ENCODE measurements at regions not wholly inside any gene's neighbourhood (a gene's known extent, or its start where the extent isn't known, plus 50 kb on each side); places are given as distances from the start of the nearest gene placed in this dataset.
"Not testable (repeated sequence)": the region's sequence is repeated elsewhere in the genome, so short reads cannot be mapped to it uniquely, and the experiment has no call there.

DNA sequence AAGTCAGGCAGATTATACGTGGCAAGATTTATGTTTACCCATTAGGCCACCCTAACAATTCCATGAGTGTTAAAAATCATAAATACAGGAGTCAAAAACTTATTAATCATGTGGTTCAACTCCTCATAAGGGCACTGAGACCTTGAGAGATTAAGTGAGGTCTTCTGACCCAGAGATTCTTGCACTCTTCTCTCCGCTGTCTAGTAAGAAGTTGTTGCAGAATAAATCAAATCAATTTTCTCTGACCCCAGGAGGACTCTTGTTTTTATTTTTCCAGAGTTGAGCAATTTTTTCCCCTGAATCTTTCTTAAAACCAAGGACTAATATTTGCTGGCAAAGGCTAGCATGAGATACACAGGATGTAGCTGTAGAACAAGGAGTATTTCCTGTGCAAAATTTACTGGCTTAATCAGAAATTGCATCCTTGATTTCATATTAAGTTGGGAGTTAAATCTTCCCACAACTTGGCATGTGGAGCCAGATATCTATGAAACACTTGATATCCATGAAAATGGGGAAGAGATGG lies 90.9 kb upstream of the PTHLH start:
- no peak for DNase-seq

DNA sequence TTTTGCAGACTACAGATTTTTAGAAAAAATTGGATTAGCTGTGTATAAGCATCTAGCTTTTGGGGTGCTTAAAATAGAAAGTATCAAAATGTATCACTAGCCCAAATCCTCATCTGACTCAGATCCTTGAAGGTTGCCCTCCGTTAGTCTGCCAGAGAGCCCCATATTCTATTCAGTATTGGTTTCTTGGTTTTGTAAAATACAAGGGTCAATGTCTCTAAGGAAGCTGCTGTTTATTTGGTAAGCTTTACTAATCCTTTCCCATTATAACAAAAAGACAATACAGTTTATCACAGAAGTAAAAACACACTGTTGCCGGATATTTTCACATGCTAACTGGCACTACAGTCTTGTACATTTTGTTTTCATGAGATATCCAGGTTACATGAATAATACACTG lies 92.8 kb upstream of the PTHLH start:
- DNase-seq, result no peak

DNA sequence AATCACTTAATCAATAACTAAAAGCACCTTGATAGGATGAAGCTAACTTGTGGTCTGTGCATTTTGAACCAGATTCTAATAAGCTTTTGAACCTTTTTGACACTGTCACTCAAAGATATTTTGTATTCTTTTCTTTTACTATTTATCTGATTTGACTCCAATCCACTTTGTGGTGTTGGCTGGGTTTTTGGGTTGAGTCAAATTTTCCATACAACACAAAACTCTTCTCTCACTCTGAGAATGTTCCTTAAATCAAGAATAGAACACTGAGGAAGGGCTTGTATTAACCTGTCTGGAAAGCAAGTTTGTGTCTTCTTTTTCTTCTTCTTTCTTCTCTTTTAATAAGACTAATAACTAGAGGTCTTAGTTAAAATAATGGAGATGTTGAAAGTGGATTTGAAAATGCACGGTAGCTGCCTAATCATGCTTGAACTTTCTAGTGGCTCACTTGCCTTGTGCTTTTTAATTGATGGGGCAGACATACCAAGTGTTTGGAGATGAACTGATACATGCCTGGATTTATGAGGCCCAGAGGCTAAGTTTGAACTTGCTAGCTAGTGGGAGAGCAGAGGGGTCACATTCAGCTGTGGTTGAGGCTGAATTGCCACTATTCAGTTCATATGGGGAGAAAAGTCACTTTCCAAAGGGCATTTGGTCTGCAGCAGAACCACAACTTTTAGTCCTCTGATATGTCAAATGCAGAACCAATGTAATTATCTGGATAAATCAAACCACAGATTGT lies 93.5 kb upstream of the PTHLH start:
- no peak for DNase-seq

DNA sequence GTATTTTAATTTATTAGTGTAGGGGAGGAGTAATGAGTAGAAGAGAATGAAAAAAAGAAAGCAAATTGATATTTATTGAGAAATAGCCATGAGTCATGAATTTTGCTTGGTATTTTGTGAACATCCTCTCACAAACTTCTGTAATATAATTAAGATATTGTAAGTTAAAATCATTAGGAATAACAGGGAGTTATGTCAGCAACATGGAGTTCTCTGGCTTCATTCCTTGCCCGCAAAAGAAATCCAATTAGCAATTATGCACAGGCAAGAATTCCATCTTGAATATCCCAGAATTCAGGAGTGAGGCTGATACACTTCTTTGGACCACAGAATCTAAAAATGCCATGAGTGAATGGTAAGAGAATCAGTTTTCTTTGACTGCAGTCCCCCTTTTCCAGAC lies 94.3 kb upstream of the PTHLH start:
- no peak for DNase-seq

DNA sequence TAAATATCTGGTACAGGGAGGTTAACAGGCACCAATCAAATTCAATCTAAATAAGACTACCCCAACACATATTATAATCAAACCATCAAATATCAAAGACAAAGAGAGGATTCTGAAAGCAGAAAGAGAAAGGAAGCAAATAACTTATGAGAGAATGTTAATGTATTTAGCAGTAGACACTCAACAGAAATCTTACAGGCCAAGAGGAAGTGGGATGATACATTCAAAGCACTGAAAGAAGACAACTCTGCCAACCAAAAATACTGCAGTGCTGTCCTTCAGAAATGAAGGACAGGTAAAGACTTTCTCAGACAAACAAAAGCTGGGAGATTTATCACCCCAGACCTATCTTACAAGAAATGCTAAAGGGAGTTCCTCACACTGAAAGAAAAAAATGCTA lies 95.9 kb upstream of the PTHLH start:
- no peak for DNase-seq

DNA sequence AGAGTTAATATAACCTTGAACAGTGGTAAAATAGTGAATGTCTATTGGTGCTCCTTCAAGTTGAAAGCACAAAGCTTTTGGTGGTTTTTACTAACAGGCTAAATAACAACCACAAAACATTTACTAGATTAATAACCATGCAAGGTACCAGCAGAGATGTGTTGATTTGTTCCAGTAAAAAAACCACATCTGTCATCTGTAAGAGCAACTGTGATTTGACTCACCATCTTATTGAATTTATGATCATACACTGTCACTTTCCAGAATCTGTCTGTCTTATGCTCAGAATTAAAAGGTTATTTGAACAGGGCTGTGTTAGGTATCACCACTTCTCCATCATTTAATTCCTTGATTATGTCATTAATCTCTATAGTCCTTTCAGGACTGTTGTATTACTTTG lies 107.0 kb upstream of the PTHLH start:
- no peak for DNase-seq

DNA sequence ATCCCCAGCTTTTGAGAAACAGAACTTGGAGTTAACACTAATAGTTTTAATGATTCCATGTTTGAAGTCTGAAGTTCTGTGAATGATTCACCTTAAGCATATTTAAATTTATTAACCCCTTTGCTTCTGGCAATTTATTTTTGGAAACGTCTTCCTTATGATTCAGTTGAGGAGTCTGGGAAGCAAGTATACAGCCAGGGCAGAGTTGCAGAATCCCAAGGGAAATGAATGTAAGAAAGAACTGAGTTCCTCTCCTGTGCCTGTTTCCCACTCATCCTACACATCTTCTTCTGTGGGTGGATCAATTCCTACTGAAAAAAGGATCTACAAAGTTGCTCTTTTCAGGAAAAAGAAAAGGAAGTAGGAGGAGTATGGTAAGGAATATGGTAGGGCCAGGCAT lies 108.2 kb upstream of the CCDC91 start:
- no peak for DNase-seq

DNA sequence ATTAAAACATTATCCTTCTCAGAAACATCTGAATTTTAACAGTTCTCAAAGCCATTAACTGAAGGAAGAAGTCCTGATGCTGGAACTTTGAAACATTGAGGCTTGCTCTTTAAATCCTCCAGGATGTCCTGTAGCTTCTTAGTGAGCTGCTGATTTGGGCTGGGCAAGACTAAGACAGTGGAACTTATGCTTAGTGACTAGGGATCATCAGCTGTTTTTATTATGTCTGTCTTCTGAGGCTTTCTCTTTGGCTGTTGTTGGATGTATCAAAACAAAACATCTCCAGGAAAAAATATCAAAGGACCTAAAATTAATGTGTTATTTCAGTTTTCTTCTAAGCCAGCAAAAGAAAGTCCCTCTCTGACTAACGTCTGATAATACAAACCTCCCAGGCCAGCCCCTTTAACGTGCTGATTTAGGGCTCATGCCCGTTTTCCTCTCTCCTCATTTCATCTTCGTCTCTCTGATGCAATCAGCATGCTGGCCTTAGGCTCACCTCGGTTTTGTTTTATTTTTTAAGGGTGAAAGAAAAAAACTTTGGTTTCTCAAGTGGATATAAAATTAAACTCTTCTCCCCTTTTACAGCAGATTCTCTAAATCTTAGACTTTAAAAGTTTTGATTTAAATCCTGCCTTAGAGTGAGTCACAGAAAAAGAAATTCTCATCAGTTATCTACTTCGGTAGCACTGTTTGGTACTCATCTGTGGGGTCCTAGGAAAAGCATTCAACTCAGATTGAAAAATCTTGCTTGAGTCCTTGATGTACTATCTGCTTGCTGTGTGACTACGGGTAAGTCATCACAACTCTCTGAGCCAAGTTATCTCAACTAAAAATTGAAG lies 106.2 kb upstream of the CCDC91 start:
- no peak for DNase-seq

DNA sequence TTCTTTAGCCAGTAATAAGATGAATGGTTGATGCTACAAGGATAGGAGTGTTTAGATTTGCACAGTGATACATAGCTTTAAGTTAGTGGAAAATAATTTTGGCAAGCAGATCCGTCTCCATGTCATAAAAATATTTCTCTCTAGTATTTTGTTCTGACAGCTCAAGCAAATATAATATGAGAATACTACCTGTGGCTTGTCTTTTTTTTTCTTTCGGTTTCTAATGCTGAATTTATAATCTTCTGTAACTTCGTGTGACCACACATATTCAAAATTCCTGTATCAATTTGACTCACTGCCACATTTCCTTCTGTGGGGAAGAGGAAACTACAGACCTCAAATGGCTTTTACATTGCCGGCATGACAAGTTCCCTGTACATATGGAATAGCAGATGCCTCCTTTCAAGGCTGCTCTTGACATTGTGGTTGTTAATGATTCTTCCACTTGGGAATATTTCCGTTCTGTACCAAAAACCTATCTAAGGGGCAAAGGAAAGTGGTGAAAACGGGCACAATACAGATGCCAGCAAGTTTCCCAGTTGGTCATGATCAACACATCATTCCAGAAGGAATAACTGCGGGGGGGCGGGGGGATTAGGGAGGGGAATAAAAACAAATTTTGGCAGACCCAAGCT lies 103.6 kb upstream of the CCDC91 start:
- DNase-seq, result no peak

DNA sequence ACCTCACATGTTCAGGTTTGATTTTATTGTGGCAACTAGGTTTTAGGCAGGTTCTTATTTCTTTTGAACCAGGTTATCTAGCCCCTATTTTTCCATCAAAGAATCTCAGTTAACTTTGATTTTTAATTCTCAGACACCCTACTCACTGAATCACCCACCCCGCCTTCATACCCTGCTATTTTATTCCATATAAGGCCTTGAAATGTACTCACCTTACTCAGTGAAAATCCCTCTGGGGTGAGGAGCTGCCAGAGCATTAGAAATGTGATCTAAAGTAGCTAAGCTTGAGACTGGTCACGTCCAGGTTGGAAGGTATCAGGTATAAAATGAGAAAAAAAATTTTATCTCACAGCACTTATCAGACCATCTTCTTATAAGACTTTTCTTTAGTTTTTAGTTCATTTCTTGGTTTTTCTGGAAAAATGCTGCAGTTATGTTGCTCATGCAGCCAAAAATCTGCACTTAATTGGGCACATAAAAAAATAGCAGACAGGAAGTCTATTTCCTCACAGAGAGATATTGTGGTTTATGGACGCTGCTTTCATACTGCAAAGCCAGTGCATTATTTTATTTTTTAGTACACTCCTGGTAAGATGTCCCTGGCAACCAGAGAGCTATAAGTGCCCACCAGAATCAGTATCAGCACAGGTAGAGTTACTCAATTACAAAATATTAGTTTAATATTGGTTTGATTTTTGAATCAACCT lies 101.5 kb upstream of the CCDC91 start:
- no peak for DNase-seq

DNA sequence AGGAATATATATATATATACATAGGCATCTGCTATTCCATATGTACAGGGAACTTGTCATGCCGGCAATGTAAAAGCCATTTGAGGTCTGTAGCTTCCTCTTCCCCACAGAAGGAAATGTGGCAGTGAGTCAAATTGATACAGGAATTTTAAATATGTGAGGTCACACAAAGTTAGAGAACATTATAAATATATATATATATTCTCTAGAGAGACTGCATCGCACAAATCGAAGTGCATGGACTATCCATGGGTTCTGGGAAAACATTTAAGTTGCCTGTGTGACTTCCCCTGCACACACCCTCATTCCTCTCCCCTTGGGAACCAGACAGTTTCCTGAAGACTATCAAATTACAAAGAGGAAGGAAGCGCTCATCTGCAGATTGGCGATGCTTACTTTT lies 100.9 kb upstream of the CCDC91 start:
- no peak for DNase-seq

DNA sequence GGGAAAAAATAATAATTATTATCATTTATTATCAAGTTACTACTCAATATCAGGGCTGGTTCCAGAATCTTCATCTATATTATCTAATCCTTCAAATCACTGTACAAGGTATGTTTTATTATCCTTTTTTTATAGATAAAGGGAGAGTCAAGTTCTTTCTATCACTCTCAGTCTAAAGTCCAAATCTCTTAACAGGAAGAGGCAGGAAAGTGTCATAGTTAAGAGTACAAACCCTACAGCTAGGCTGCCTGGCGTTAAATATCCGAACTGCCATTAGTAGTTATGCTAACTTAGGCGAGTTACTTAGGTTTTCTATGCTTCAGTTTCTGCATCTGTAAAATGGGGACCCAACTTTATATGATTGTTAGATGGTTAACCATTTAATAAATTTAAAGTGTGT lies 99.4 kb upstream of the CCDC91 start:
- no peak for DNase-seq

DNA sequence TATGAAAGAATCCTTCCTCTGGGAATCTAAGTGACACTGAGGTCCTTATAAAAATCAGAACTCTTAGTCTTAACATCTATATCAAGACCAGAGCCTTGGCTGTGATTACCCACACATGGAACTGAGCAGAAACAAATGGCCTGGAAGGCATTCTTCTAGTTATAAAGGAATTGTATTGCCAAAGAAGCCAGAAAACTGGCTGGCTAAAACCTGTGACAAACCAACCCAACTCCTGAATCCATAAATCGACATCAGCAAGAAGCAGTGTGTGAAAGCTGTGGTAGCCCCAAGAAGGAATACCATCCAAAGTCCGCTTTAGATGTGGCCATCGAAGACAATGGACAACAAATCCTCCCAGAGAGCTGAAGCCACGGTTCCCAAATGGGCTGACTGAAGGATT lies 97.9 kb upstream of the CCDC91 start:
- no peak for DNase-seq

DNA sequence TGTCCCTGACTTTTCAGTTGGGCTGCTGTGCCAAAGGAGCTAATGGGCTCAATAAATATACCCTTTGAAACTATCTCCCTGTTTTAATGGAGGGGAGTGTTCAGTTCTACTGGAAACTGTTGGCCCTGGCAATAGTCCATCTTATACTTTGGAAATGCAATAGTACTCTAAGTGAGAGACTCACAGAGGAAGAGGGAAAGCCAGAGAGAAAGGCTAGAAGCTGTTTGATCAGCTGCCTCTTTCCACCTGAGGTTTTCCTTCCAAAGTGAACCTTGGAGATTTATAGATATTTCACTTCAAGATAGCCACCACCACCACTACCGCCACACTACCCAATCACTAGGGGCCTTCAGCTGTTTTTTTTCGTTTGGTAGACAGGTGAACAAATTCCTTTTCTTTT lies 93.6 kb upstream of the CCDC91 start:
- DNase-seq, result no peak

DNA sequence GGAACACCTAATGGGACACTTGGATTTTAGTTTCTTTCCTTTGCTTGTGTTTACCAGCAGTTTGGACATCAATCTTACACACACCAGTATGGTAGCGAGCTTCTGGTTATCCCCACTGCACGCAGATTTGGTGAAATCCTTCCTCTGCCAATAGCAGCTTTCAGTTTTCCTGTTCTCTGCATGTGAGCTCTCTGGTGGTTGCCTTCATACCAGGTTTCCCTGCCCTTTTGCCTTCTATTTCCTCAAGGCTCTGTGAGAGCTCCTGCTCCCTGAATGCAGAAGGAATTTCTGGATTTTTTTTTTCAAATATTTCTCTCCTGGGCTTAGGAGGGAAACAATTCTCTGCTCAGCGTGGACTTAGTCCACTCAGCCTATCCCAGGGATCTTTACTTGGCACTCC lies 93.0 kb upstream of the CCDC91 start:
- DNase-seq, result no peak

DNA sequence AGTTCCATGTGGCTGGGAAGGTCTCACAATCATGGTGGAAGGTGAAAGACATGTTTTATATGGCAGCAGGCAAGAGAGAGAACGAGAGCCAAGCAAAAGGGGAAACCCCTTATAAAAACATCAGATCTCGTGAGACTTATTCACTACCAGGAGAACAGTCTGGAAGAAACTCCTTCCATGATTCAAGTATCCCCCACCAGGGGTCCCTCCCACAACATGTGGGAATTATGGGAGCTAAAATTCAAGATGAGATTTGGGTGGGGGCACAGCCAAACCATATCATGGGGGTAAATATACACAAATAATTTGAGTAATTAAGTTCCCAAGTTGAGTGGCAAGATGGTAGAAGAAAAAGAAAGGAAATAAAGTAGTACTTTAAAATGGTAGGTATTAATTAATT lies 91.0 kb upstream of the CCDC91 start:
- not testable (repeated sequence) for DNase-seq

DNA sequence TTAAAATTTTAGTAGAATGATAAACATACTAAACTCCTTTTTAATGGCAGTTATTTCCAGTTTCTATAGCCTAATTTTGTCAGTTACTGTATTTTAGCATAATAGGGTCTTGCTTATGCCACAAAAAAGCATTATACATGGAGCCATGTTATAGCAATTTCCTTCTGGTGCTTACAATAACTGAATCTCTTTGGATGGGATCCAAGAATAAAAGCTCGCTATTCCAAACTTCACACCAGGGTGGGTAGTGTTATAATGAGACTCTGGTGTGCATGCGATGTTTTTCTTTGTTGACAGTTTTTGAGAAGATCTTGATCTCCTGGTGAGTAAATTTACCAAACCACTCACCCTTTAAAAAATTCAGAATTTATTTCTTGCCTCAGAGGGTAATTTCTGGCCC lies 90.4 kb upstream of the CCDC91 start:
- DNase-seq, result no peak

DNA sequence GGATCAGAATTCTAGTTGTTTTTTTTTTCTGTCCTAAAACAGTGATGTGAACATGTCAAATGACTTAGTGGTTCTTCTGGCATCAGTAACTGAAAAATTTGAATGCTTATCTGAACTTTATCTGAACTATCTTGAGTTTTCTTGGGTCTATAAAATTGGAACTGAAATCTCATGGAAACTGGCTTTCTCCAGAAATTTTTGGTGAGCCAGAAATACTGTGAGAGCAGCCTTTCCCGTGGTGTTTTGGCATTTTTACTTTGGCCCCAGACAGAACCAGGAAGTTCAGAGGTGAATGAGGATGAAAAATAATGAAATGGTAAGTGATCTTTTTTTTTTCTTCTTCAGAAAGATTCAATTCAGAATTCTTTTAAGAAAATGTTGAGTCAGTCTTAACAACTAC lies 89.5 kb upstream of the CCDC91 start:
- no peak for DNase-seq

DNA sequence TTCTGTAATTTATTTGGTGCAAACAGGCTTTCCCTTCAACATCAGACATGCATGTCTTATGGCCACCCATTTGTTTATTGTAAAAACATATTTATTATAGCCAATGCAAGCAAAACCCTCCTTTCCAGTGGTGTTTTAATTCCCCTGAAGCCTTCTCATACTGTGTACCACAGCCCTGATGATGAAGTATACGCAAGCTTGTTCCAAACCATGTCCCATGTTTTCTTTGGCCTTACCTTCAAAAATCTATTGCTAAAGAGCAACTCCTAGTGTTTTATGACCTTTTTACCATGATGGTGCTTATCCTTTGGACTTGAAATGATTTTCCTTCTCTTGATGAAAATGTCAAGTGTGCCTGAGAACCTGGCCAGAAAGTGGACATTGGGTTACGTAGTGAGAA lies 85.9 kb upstream of the CCDC91 start:
- no peak for DNase-seq

DNA sequence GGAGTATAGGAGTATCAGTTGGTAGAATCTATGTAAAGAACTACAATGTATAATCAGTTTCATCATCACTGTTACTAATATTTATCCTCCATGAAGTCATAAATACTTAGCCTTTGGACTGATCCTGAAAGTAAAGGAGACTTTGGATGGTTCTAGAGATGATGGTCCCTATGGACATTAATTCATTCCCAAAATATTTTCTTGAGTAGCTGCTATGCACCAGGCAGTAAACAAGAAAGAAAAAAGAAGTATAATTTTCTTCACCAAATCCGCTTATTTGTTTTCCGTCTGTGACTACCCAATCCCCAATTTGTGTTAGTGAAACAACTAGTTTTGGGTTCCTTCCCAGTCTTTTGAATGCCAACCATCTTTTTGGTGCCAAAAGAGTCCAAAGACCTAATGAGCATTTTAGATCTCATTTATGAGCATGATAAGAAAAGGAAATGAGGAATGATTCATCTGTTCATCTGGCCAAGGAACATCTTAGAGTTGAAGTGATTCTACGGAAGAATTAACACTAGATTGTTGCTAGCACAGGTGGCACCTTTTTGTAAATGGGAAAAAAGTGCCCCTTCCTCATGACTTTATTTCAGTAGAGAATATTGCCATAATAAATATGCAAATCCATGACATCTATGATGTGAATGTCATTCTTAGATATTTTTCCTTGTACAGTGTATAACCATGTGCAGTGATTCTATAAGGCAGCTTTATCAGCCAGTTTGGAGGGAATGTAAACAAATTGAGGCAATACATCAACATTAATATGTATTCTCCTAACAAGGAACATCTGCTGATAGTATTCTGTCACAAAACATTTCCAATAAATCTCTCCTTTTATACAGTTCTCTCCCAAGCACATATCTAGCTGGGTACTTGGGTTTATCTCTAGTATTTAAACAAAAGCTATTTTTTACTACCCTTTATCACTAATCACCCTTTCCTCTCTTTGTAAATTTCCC lies 85.1 kb upstream of the CCDC91 start:
- no peak for DNase-seq

DNA sequence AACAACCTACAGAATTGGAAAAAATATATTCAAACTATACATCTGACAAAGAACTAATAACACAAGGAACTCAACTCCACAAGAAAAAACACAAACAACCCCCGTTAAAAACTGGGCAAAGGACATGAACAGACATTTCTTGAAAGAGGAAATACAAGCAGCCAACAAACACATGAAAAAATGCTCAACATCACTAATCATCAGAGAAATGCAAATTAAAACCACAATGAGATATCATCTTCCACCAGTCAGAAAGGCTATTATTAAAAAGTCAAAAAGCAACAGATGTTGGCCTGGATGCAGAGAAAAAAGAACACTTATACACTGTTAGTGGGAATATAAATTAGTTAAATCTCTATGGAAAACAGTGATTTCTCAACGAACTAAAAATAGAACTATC lies 82.6 kb upstream of the CCDC91 start:
- DNase-seq, result no peak

DNA sequence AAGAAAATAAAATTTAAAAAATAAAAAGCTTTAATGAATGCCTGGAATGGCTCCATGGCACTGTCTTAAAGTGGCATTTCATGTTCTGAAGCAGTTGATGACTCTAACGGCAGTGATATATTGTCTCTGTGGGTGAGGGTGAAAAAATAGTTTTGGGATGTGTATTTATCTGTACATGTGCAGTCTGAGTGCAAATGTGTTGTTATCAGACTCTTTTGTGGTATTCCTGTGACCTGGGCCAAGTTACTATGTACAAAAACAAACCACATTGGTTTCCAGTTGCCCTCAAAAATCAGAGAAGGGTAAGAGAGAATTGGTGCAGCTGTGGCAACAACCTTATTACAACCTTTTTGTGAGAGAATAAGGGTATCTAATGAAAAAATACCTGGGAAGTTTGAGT lies 81.7 kb upstream of the CCDC91 start:
- peak; percentile 68 for DNase-seq
